H54 (cell line): ENCODE measurements at regions not wholly inside any gene's neighbourhood (a gene's known extent, or its start where the extent isn't known, plus 50 kb on each side); places are given as distances from the start of the nearest gene placed in this dataset.

ENCODE experiments used
- DNase-seq: peaks from one replicate; pipeline ENCODE4 v3.0.0; 2011; ENCODE audit warnings: low spot score, mixed read lengths; ENCODE audit not compliant: insufficient read length
- FAIRE-seq: peaks from 3 replicates; lab custom pipeline; 2011; peaks lifted over from hg19 to GRCh38; lab: Jason Lieb, UNC
- POLR2A ChIP-seq: IDR thresholded peaks from 2 replicates; pipeline ENCODE4 v1.6.1; 2011; ENCODE audit warnings: low read depth, mild to moderate bottlenecking, low read length

DNA sequence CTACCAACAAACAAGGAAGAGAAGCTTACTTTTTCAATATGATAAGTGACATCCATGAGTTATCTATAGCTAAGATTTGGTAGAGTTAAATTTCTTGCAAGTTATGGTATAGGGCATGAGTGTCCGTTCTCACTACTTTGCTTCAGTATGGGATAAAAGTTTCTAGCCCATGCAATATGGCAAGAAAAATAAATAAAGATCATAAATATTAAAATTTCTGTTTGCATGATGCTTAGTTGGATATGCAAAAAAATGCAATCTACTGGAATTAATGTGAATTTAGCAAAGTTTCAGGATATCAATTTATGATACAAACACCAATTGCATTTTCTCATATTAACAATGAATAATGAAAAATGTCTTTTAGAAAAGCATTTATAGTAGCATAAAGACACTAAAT, 148.7 kb upstream of the ADARB2 start:
- DNase-seq (no peak), FAIRE-seq (no peak)
- TF ChIP-seq POLR2A = no peak

- no peak for DNase-seq
- TF ChIP-seq POLR2A = no peak
- no peak for FAIRE-seq
Measured at GRCh38 chr10:1882728-1883127, 145.4 kb upstream of the ADARB2 start.

DNA sequence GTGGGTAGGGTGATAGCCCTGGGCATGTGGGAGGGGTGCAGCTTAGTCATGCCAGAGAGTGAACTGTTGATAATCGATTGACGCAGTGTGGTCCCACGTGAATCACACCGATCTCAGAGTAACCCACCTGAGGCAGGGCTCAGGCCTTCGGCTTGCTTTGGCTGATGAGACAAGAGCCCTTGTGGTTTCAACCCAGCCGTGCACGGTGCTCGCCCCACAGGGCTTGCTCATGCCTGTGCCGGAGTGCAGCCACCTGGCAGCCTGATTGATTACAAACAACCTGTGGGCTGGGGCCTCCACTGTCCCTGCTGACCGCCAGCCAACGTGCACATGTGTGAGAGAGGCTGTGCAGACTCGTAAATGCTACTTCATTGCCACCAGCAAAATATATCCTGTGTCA, 144.9 kb upstream of the ADARB2 start:
- TF ChIP-seq POLR2A = no peak
- FAIRE-seq = no peak

DNA sequence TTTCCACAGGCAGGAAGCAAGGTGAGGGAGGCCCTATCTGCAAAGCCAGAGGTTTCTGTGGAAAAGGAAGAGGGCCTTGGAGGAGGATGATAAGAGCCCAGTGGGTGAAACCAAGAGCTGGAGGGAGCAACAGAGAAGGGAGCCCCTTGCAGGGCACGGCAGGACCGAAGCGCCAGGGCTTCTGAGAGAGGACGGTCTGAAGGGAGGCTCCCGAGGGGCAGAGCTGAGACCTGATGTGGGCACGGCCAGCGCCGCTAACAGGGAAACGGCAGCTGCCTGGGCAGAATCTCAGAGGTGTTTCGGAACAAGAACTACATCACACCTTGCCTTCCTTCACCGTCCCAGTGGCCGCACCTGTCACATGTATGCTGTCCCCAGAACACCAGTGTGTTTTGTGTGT, 144.3 kb upstream of the ADARB2 start:
- no peak for TF ChIP-seq POLR2A
- no peak for DNase-seq
- no peak for FAIRE-seq

More for the DNA sequence above, 144.9 kb upstream of the ADARB2 start:
- DNase-seq = no peak

DNA sequence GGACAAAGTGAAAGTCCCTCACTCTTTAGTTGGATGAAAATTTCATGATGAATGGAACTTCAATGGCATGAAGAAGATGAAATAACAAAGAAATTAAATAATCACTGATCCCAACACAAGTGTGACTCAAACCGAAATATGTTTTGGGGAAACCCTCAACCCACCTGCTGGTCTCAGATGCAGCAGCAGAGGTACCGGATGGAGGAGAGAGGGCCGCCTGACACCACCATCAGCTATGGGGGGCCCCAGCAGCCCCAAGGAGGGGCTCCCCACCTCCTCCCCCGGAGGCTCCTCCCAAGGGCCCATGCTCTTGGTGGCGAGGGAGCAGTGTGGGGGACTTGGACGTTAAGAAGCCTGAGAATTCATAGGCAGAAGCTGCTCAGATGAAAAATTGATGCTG, 137.2 kb upstream of the ADARB2 start:
- DNase-seq = no peak
- FAIRE-seq = no peak
- no peak for TF ChIP-seq POLR2A

DNA sequence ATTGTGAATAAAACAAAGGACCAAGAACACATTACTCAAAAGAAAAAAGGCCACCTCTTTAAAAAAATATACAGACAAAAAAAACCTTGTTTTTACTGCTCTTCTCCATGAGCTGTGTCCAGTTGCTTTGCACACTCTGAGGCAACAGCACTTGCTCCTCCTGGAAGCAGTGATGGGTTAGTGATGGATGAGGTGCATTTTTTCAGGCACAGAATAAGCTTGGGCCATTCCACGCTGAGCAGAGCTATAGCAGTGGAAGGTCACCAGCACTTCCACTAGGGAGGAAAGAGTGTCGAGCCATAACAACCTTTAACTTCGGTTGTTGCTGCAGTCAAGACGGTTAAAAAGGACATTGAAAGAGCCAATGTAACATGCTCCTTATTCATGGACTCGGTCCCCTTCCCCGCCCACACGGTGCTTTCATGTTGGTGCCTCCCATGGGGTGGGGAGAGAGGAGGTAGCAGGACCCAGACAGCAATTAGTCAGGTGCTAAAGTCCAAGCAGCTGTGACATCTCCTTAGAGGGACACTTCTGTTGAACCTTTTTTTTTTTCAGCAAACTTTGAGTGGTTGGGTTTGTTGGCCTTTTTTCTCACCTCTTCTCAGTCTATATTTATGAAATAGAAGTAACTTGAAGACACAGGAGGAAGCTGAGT, 136.5 kb upstream of the ADARB2 start:
- DNase-seq (no peak), FAIRE-seq (no peak)
- no peak for TF ChIP-seq POLR2A

DNA sequence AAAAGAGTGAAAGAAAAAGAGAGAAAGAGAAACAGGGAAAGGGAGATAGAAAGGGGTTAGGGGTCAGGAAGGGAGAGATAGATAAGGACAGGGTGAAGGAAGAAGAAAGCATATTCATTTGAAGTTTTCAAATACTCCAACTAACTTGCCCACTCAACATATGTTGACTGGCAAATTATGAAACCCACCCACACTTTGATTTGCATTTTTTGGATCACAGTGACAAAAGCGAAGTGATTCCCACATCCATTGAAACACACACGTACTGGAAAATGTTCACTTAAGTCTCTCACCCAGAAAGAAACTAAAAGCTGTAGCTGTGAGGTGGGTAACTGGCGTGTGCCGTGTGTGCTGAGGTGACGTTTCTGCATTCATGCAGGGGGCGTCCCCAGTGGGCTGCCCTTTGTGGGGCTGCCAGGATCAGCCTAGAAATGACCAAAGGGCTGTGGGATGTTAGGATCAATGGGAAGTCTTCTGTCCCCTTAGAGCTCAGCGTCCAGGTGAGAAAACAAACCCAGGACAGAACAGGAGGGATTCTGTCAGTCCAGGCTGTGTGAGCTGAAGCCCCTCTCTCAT, 134.9 kb upstream of the ADARB2 start:
- TF ChIP-seq POLR2A = no peak
- DNase-seq = no peak
- FAIRE-seq = no peak

- TF ChIP-seq POLR2A = no peak
- no peak for FAIRE-seq
- DNase-seq = no peak
Measured at GRCh38 chr10:1870491-1870890, 133.2 kb upstream of the ADARB2 start.

DNA sequence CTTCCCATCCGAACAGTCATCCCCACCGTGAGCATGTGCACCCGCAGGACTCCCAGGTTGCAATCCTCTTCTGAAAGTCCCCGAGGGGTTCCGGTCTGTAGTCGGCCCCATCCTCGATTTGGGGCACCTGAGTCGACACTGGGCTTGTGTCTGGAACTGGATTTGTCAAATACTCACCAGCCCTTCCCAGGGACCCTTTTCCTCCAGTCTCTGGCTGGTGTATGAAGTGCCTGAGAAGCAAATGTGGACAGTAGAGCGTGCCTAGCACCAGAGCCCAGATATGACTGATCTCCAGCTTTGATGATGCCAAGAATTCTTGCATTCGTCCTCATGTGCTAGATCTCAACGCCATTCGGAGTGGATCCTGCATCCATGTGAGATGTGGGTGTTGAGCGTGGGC, 132.5 kb upstream of the ADARB2 start:
- DNase-seq (no peak), FAIRE-seq (no peak)
- TF ChIP-seq POLR2A = no peak

- FAIRE-seq (no peak), DNase-seq (no peak)
- TF ChIP-seq POLR2A = no peak
Measured at GRCh38 chr10:1860351-1860750, 123.0 kb upstream of the ADARB2 start.

- FAIRE-seq (no peak), DNase-seq (no peak)
- no peak for TF ChIP-seq POLR2A
Measured at GRCh38 chr10:1858547-1858946, 121.2 kb upstream of the ADARB2 start.

- DNase-seq (no peak), FAIRE-seq (no peak)
- TF ChIP-seq POLR2A = no peak
Measured at GRCh38 chr10:1858048-1858447, 120.7 kb upstream of the ADARB2 start.

- no peak for DNase-seq
- TF ChIP-seq POLR2A = no peak
- no peak for FAIRE-seq
Measured at GRCh38 chr10:1855911-1856310, 118.6 kb upstream of the ADARB2 start.

DNA sequence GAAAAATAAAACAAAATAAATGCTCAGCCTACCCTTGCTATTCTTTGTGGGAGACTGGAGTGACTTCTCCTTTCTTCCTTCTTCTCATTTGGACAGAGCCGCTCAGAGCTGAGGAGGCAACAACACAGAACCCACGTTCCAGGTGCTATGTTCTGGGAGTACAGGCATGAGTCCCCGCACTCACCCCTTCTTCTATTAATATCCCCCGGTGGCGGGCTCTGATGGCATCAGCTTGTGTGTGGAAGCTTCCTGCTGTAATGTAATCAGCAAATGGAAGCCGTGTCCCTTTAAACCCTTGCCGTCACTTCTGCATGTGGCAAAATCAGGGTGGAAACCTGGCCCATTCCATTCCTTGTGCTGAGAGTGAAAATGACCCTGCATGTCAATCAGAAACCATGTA, 116.9 kb upstream of the ADARB2 start:
- TF ChIP-seq POLR2A = no peak
- no peak for FAIRE-seq
- no peak for DNase-seq

DNA sequence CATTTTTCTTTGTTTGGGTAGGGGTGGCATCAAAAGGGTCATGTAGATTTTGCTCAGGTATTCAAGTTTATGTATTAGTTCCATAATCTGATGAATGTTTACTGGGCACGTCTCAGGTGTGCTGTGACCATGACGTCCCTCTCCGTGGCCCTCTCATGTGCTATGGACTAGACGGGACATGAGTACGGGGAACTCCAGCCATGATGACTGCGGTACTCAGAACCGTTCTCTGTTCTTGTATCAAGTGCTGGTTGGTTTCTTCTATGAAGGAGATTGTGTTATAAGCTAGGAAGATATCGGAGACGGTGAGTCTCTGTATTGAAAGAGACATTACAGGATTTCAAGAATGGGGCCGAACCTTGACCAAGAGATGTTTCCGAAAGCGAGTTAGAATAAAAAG, 116.5 kb upstream of the ADARB2 start:
- no peak for DNase-seq
- no peak for FAIRE-seq
- no peak for TF ChIP-seq POLR2A
